Left ventricle myocardium superior (tissue), 1 donor: ENCODE measurements at regions not wholly inside any gene's neighbourhood (a gene's known extent, or its start where the extent isn't known, plus 50 kb on each side); places are given as distances from the start of the nearest gene placed in this dataset.
A peak's percentile ranks its signal among the peaks of the same experiment; 100 is the strongest.
"Not testable (repeated sequence)": the region's sequence is repeated elsewhere in the genome, so short reads cannot be mapped to it uniquely, and the experiment has no call there.

Experiments used
- ATAC-seq: fragments of 200-7000 bp; cut with Tn5 transposase; one replicate; pipeline ENCODE4 v1.9.1; 2020; ENCODE audit warnings: mild to moderate bottlenecking, moderate library complexity
- DNase-seq: peaks from one replicate; pipeline ENCODE4 v3.0.0-alpha.2; 2020
- intact Hi-C: fragments of 100-400 bp; cut with micrococcal nuclease; formaldehyde crosslinking; loops from one replicate; pipeline ENCODE4 v1.11.0; 2022
- donor health status: DM: no; HTN: yes; CAD: no; lungs with severe emphysema.

DNA sequence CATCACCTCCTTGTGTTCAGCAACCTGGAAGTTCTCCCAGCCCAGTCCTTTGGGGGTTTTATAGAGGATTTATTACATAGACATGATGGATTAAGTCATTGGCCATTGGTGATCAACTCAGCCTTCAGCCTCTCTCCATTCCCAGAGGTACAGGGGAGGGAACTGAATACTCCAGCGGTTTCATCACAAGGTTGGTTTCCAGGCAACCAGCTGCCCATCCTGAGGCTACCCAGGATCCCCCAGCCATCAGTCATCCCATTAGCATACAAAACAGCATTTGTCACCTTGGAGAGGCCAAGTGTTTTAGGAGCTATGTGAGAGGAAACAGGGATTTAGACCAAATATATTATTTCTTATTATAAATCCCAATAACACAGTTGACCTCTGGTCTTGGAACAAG lies 584.8 kb upstream of the NRP1 start:
- no peak for DNase-seq
- ATAC-seq, result no peak
- intact Hi-C loops, result no loop called here

DNA sequence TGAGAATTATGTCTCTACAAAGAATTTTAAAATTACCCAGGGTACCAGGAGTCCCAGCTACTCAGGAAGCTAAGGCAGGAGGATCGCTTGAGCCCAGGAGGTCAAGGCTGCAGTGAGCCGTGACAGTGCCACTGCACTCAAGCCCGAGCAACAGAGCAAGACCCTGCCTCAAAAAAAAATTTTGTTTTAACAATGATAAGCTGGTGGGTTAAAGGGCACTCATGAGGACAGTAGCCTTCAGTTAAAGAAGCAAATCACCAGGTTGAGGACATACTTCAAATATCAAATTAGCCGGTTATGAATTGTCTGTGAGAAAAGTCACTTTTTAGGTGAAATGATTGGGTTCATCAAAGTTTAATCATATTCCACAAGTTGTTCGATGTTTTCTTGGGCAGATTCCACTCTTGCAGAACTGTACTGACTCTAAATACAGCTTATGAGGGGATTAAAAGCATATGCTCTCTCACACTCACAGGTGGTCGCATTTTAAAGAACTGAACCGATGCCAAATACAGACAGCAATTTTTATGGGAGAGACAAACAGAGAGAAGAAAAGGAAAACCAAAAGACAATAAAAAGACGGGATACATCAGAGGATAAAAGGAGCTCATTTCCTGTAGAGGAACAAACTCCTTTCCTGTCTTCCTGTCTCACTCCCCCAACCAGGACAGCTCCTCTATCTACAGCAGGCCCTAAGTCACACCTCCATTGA lies 582.8 kb upstream of the NRP1 start:
- DNase-seq, result no peak
- intact Hi-C loops, result no loop called here
- no peak for ATAC-seq

DNA sequence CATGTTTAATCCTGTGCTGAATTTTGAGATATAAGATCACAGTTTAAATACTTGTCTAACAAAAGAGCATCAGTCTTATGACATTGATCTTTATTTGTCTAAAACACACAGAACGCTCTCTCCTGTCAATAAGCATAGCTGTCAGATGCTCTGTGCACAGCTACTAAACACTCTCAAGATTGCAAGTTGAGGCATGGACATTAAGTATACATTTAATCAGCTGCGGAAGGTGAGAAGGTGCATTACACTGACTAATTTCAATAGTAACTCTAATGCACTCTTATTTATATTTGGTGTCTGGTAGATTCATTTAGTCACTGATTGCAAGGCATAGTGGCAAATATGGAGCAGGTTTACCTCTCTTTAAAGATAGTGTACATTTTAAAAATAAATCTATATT lies 580.3 kb upstream of the NRP1 start:
- intact Hi-C loops, result no loop called here

GRCh38 chr10:33913194-33913593 lies 578.7 kb upstream of the NRP1 start:
- DNase-seq (no peak), ATAC-seq (no peak)
- intact Hi-C loops, result no loop called here

More for the DNA sequence above, 580.3 kb upstream of the NRP1 start:
- ATAC-seq, result no peak
- no peak for DNase-seq

GRCh38 chr10:33909476-33909875 lies 575.0 kb upstream of the NRP1 start:
- DNase-seq, ATAC-seq, intact Hi-C loops: not testable (repeated sequence)

DNA sequence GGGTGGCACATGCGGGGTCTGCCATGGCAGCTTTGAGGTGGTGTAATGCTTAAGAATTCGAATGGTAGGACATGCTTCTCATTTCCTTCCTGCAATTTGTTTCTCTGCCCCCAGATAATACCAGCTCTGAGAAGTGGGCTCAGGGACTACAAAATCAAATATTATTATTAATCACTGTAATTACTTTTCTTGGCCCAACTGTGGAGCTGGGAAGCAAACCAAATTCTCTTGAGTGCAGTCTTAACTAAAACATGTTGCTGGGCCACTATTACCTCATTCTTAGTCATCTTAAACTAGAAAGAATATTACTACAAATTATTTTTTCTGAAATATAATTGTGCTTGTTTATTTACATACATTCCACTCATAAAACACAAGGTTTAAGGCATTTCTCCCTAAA lies 566.7 kb upstream of the NRP1 start:
- intact Hi-C loops, result no loop called here
- DNase-seq (no peak), ATAC-seq (peak; percentile 67)

- intact Hi-C loops, result no loop called here
- no peak for DNase-seq
- peak; percentile 67 for ATAC-seq
Observed at GRCh38 chr10:33900596-33900995, 566.1 kb upstream of the NRP1 start.

DNA sequence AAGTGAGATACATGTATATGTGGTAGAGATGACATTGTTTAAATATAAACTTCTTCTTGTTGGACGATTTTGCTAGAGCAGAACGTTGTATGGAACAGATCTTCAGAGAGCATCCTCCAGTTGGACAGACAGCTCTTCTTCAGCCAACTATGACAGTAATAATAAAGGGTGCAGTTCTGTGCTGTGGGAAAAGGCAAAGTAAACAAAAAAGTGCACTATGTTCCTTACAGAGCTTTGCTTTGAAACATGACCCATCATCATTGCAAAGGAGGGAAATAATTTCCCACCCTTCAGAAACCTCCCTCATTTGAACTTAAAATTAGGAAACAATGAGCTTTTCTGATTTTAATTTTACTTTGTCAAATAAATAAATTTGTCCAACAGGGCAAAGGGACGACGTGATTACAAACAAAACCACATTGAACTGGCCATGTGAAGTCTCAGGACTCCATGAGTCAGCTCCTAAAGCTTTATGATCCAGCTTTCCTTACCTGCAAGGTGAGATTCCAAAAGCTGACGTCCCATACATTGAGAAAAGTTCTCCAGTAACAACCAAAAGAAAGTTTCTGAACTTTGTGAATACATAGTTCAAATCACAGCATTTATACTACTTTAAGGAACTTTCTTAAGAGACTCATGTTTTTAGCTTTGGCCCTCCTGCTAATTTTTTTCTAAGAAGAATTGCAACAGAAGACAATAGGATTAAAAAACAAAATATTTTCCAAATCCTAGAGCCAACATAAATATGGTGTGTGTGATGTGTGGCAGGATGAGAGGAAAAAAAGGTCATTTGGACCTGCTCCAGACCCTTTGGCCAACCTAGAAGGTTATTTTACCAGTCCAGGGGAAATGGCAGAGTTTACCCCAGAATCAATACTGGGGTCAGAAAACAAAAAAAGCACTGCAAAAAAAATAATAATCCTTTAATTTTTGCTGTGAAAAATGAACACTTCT lies 565.4 kb upstream of the NRP1 start:
- ATAC-seq, result peak; percentile 48
- intact Hi-C loops, result no loop called here
- no peak for DNase-seq

GRCh38 chr10:33897291-33897752 lies 562.9 kb upstream of the NRP1 start:
- ATAC-seq (no peak), DNase-seq (no peak)
- intact Hi-C loops, result no loop called here

- DNase-seq (no peak), ATAC-seq (peak; percentile 87)
- intact Hi-C loops, result no loop called here
Observed at GRCh38 chr10:33893506-33893905, 559.0 kb upstream of the NRP1 start.

GRCh38 chr10:33889371-33889770 lies 554.9 kb upstream of the NRP1 start:
- ATAC-seq (no peak), DNase-seq (no peak)
- intact Hi-C loops, result no loop called here

GRCh38 chr10:33887188-33887587 lies 552.7 kb upstream of the NRP1 start:
- ATAC-seq, result peak; percentile 64
- intact Hi-C loops, result no loop called here
- no peak for DNase-seq

DNA sequence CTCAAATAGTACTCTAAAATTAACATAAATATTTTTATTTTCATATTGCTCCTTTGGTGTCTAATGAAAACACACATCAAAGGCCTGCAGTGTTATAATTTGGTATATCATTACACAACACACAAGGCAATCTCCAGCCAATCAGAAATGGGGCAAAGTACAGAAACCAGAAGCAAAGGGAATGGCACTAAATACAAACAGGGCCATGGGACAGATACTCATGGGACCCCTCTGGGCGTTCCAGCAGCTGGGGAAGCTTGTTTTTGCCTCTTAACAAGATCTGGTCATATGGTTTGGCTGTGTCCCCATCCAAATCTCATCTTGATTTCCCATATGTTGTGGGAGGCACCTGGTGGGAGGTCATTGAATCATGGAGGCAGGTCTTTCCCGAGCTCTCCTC lies 551.8 kb upstream of the NRP1 start:
- ATAC-seq (no peak), DNase-seq (no peak)
- intact Hi-C loops, result no loop called here

GRCh38 chr10:33884604-33885003 lies 550.1 kb upstream of the NRP1 start:
- ATAC-seq (no peak), DNase-seq (no peak)
- intact Hi-C loops, result no loop called here

GRCh38 chr10:33883881-33884280 lies 549.4 kb upstream of the NRP1 start:
- intact Hi-C loops, result no loop called here
- ATAC-seq, result no peak
- DNase-seq, result no peak

DNA sequence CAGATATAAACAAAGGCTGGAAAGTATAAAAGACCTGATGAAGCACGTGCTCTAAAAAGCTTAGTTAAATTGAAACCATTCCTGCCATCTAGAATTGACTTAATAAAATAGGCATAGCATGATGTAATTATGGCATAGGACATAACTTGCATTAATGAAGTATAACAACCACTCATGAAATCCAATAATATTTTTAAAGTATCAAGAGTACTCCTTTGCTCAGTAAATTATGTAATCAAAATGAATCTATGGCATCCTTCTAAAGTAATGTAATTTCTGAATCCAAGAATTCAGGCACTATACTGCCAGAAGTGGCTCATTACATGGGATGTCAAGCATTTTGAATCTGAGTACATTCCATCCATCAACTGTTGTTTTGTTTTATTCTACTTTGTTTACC lies 548.5 kb upstream of the NRP1 start:
- intact Hi-C loops, result no loop called here
- DNase-seq, result no peak
- no peak for ATAC-seq

GRCh38 chr10:33880291-33880690 lies 545.8 kb upstream of the NRP1 start:
- no peak for ATAC-seq
- intact Hi-C loops, result no loop called here
- no peak for DNase-seq

DNA sequence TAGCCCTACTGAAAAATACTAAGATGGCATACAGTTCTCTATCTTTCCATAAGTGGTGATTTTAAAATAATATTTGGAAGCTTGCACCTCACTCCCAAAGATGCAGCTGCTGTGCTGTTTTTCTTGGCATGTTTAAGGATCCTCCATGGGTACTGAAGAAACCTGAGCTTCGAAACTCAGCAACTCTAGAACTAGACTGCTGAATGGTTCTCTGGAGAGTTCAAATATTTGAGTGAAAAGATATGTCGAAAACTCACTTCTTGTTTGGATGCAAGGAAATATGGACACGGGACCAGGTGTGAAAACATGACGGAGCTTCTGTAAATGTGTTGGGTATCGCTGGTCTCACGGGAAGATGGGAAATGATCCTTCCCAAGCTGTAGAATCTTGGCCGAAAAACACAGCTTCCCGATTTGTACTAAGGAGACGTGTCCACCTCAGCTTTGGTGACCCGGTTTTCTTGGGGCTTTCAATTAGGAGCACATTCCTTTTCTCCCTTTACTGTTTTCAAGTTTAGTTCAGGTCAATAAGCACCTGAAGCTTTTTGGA lies 543.8 kb upstream of the NRP1 start:
- intact Hi-C loops, result no loop called here
- DNase-seq, result no peak

GRCh38 chr10:33876584-33877400 lies 542.3 kb upstream of the NRP1 start:
- ATAC-seq (peak; percentile 29), DNase-seq (no peak)
- intact Hi-C loops, result no loop called here

More for the DNA sequence above, 543.8 kb upstream of the NRP1 start:
- ATAC-seq, result peak; percentile 32
